ENCODE measurements at regions not wholly inside any gene's neighbourhood (a gene's known extent, or its start where the extent isn't known, plus 50 kb on each side); places are given as distances from the start of the nearest gene placed in this dataset.

DNA sequence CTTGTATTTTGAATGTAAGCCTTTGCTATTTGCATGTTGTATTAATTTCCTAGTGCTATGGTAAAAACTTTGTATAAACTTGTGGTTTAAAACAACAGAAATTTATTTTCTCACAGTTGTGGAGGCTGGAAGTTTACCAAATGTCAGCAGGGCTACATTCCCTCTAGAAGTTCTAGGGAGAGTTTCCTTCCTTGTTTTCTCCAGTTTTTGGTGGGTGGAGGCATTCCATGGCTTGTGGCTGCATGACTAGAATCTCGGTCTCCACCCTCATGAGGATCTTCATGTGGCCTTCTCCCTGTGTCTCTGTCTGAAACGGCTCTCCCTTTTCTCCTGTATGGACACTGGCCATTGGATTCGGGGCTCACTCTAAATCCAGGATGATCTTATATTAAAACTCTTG is 482.2 kb upstream of the GOT2 start (continued):
- TF ChIP-seq JUNB (IDR thresholded peaks at IDR 0.05; ENCODE audit: unreplicated experiment) (no peak), EZH2phosphoT487 (IDR thresholded peaks at IDR 0.05; ENCODE audit: unreplicated experiment) (no peak), STAT1 (IDR thresholded peaks at IDR 0.05; ENCODE audit: unreplicated experiment) (no peak), POLR2AphosphoS5 (IDR thresholded peaks at IDR 0.05; ENCODE audit: low read depth) (no peak), ZNF331 (CRISPR knock-in tag; IDR thresholded peaks at IDR 0.05; ENCODE audit: low read depth) (no peak), CREB1 (CRISPR knock-in tag; IDR thresholded peaks at IDR 0.05; ENCODE audit: low read depth) (no peak), NANOG (IDR thresholded peaks at IDR 0.05; ENCODE audit: borderline replicate concordance) (no peak)
- TF ChIP-seq, protein P1, sequence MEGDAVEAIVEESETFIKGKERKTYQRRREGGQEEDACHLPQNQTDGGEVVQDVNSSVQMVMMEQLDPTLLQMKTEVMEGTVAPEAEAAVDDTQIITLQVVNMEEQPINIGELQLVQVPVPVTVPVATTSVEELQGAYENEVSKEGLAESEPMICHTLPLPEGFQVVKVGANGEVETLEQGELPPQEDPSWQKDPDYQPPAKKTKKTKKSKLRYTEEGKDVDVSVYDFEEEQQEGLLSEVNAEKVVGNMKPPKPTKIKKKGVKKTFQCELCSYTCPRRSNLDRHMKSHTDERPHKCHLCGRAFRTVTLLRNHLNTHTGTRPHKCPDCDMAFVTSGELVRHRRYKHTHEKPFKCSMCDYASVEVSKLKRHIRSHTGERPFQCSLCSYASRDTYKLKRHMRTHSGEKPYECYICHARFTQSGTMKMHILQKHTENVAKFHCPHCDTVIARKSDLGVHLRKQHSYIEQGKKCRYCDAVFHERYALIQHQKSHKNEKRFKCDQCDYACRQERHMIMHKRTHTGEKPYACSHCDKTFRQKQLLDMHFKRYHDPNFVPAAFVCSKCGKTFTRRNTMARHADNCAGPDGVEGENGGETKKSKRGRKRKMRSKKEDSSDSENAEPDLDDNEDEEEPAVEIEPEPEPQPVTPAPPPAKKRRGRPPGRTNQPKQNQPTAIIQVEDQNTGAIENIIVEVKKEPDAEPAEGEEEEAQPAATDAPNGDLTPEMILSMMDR (conservative IDR thresholded peaks at IDR 0.05; ENCODE audit: low read depth in 2 of 2), result no peak
- TF ChIP-seq, protein P2, sequence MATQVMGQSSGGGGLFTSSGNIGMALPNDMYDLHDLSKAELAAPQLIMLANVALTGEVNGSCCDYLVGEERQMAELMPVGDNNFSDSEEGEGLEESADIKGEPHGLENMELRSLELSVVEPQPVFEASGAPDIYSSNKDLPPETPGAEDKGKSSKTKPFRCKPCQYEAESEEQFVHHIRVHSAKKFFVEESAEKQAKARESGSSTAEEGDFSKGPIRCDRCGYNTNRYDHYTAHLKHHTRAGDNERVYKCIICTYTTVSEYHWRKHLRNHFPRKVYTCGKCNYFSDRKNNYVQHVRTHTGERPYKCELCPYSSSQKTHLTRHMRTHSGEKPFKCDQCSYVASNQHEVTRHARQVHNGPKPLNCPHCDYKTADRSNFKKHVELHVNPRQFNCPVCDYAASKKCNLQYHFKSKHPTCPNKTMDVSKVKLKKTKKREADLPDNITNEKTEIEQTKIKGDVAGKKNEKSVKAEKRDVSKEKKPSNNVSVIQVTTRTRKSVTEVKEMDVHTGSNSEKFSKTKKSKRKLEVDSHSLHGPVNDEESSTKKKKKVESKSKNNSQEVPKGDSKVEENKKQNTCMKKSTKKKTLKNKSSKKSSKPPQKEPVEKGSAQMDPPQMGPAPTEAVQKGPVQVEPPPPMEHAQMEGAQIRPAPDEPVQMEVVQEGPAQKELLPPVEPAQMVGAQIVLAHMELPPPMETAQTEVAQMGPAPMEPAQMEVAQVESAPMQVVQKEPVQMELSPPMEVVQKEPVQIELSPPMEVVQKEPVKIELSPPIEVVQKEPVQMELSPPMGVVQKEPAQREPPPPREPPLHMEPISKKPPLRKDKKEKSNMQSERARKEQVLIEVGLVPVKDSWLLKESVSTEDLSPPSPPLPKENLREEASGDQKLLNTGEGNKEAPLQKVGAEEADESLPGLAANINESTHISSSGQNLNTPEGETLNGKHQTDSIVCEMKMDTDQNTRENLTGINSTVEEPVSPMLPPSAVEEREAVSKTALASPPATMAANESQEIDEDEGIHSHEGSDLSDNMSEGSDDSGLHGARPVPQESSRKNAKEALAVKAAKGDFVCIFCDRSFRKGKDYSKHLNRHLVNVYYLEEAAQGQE (IDR thresholded peaks at IDR 0.05; ENCODE audit: unreplicated experiment), result no peak

DNA sequence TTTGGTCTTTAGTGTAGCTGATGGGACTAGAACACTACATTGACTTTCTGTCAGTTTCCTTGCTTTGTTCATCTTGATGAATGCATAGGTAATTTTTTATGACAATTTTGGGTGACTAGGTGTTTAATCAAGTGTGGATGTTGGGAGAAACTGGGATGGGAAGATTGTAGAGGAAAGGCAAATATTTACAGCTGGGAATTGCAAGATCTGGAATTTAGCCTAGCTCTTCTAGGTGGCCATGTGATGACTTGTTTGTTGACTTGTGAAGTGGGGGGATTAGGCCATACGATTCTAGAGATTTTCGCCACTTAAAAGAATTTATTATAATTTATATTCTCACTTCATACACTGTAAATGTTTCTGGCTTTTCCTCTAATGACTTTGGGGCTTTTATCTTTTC is 480.3 kb upstream of the GOT2 start:
- H3K9me3 Mint-ChIP-seq, result 0 out of 3 replicates have a peak, but pooled peaks cover 5% of the 10 kb centered on the region
- no peak overlapping the region for H3K27ac ChIP-seq (ENCODE audit: low read depth)
- DNase-seq (ENCODE audit: low spot score) (no peak), ATAC-seq (no peak)
- no peaks in the 10 kb centered on the region for H3K36me3 Mint-ChIP-seq (ENCODE audit: low read depth)
- H3K27me3 ChIP-seq (ENCODE audit: insufficient read depth), result no peaks in the 10 kb centered on the region
- no peak overlapping the region for H3K27ac Mint-ChIP-seq
- peaks cover 8% of the 10 kb centered on the region; the same call in 1 of the 2 replicates for H3K9me2 ChIP-seq (ENCODE audit: insufficient read depth)
- no peaks in the 10 kb centered on the region for H3K36me3 ChIP-seq (ENCODE audit: insufficient read depth)
- H4K20me1 ChIP-seq (replicated peaks; ENCODE audit: insufficient read depth), result no peaks in the 10 kb centered on the region
- no peaks in the 10 kb centered on the region for H3F3A ChIP-seq (replicated peaks; ENCODE audit: low read depth)
- no peak overlapping the region for H3K4me3 Mint-ChIP-seq
- H2AFZ ChIP-seq, result no peak overlapping the region
- H3K79me2 ChIP-seq (replicated peaks; ENCODE audit: insufficient read depth), result no peaks in the 10 kb centered on the region
- H3K27me3 Mint-ChIP-seq (ENCODE audit: insufficient read depth, low read depth, poor library complexity), result no peaks in the 10 kb centered on the region
- H3K4me3 ChIP-seq, result no peak overlapping the region
- H3K4me1 ChIP-seq (ENCODE audit: insufficient read depth), result peaks cover 18% of the 10 kb centered on the region
- no peak overlapping the region for H3K4me2 ChIP-seq
- peaks cover 20% of the 10 kb centered on the region for H3K4me1 Mint-ChIP-seq
- TF ChIP-seq EZH2 (IDR thresholded peaks at IDR 0.05; ENCODE audit: low read depth, unreplicated experiment) (no peak), ZNF331 (CRISPR knock-in tag; IDR thresholded peaks at IDR 0.05; ENCODE audit: low read depth) (no peak), ZNF114 (CRISPR knock-in tag; IDR thresholded peaks at IDR 0.05) (no peak), CREB1 (CRISPR knock-in tag; IDR thresholded peaks at IDR 0.05; ENCODE audit: low read depth) (no peak)
- TF ChIP-seq, protein P3, sequence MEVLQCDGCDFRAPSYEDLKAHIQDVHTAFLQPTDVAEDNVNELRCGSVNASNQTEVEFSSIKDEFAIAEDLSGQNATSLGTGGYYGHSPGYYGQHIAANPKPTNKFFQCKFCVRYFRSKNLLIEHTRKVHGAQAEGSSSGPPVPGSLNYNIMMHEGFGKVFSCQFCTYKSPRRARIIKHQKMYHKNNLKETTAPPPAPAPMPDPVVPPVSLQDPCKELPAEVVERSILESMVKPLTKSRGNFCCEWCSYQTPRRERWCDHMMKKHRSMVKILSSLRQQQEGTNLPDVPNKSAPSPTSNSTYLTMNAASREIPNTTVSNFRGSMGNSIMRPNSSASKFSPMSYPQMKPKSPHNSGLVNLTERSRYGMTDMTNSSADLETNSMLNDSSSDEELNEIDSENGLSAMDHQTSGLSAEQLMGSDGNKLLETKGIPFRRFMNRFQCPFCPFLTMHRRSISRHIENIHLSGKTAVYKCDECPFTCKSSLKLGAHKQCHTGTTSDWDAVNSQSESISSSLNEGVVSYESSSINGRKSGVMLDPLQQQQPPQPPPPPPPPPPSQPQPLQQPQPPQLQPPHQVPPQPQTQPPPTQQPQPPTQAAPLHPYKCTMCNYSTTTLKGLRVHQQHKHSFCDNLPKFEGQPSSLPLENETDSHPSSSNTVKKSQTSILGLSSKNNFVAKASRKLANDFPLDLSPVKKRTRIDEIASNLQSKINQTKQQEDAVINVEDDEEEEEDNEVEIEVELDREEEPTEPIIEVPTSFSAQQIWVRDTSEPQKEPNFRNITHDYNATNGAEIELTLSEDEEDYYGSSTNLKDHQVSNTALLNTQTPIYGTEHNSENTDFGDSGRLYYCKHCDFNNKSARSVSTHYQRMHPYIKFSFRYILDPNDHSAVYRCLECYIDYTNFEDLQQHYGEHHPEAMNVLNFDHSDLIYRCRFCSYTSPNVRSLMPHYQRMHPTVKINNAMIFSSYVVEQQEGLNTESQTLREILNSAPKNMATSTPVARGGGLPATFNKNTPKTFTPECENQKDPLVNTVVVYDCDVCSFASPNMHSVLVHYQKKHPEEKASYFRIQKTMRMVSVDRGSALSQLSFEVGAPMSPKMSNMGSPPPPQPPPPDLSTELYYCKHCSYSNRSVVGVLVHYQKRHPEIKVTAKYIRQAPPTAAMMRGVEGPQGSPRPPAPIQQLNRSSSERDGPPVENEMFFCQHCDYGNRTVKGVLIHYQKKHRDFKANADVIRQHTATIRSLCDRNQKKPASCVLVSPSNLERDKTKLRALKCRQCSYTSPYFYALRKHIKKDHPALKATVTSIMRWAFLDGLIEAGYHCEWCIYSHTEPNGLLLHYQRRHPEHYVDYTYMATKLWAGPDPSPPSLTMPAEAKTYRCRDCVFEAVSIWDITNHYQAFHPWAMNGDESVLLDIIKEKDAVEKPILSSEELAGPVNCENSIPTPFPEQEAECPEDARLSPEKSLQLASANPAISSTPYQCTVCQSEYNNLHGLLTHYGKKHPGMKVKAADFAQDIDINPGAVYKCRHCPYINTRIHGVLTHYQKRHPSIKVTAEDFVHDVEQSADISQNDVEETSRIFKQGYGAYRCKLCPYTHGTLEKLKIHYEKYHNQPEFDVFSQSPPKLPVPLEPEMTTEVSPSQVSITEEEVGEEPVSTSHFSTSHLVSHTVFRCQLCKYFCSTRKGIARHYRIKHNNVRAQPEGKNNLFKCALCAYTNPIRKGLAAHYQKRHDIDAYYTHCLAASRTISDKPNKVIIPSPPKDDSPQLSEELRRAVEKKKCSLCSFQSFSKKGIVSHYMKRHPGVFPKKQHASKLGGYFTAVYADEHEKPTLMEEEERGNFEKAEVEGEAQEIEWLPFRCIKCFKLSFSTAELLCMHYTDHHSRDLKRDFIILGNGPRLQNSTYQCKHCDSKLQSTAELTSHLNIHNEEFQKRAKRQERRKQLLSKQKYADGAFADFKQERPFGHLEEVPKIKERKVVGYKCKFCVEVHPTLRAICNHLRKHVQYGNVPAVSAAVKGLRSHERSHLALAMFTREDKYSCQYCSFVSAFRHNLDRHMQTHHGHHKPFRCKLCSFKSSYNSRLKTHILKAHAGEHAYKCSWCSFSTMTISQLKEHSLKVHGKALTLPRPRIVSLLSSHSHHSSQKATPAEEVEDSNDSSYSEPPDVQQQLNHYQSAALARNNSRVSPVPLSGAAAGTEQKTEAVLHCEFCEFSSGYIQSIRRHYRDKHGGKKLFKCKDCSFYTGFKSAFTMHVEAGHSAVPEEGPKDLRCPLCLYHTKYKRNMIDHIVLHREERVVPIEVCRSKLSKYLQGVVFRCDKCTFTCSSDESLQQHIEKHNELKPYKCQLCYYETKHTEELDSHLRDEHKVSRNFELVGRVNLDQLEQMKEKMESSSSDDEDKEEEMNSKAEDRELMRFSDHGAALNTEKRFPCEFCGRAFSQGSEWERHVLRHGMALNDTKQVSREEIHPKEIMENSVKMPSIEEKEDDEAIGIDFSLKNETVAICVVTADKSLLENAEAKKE (CRISPR knock-in tag; IDR thresholded peaks at IDR 0.05), result no peak
- TF ChIP-seq, protein P4, sequence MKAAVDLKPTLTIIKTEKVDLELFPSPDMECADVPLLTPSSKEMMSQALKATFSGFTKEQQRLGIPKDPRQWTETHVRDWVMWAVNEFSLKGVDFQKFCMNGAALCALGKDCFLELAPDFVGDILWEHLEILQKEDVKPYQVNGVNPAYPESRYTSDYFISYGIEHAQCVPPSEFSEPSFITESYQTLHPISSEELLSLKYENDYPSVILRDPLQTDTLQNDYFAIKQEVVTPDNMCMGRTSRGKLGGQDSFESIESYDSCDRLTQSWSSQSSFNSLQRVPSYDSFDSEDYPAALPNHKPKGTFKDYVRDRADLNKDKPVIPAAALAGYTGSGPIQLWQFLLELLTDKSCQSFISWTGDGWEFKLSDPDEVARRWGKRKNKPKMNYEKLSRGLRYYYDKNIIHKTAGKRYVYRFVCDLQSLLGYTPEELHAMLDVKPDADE (IDR thresholded peaks at IDR 0.05), result no peak
